WTC11 (cell line): ENCODE measurements at regions not wholly inside any gene's neighbourhood (a gene's known extent, or its start where the extent isn't known, plus 50 kb on each side); places are given as distances from the start of the nearest gene placed in this dataset.
A peak's percentile ranks its signal among the peaks of the same experiment; 100 is the strongest.

Experiments
- ATAC-seq: fragments of 200-7000 bp; cut with Tn5 transposase; 2 replicates; pipeline ENCODE4 v1.10.0; 2021; ENCODE audit warnings: mild to moderate bottlenecking, moderate library complexity
- CTCF ChIA-PET: fragments of 300-600 bp; sonication (Branson Sonifier 250); formaldehyde crosslinking; loops from one replicate; lab custom pipeline; 2021; ENCODE audit warnings: antibody characterized with exemption; lab: Charles Lee
- POLR2A ChIA-PET: fragments of 350-600 bp; sonication (Branson Sonifier 250); formaldehyde crosslinking; loops from one replicate; lab custom pipeline; 2021; ENCODE audit warnings: antibody characterized with exemption; lab: Charles Lee
- DNase-seq: peaks from one replicate; pipeline ENCODE4 v3.0.0; 2021; ENCODE audit warnings: low spot score
- H3K27ac Mint-ChIP-seq: 2 replicates; pipeline ENCODE4 v1.8.0; 2021; ENCODE audit warnings: mixed read lengths
- H3K27me3 Mint-ChIP-seq: 2 replicates; pipeline ENCODE4 v1.8.0; 2021; ENCODE audit warnings: low read depth, mild to moderate bottlenecking, moderate library complexity, mixed read lengths
- H3K36me3 Mint-ChIP-seq: 2 replicates; pipeline ENCODE4 v1.8.0; 2021; ENCODE audit warnings: mixed read lengths
- H3K4me1 Mint-ChIP-seq: 2 replicates; pipeline ENCODE4 v1.8.0; 2022; ENCODE audit warnings: mixed read lengths
- H3K4me3 Mint-ChIP-seq: 2 replicates; pipeline ENCODE4 v1.8.0; 2021; ENCODE audit warnings: mild to moderate bottlenecking, moderate library complexity, mixed read lengths
- H3K9me3 Mint-ChIP-seq: 2 replicates; pipeline ENCODE4 v1.8.0; 2021; ENCODE audit warnings: mixed read lengths
- ATF3 ChIP-seq: sonication (generic); formaldehyde crosslinking; conservative IDR thresholded peaks from 2 replicates; pipeline ENCODE4 v1.8.1; 2022; ENCODE audit warnings: mild to moderate bottlenecking, missing genetic modification reagents
- CREM ChIP-seq: sonication (generic); formaldehyde crosslinking; IDR thresholded peaks from 2 replicates; pipeline ENCODE4 v1.8.1; 2022; ENCODE audit warnings: mild to moderate bottlenecking, missing genetic modification reagents, moderate library complexity
- E2F4 ChIP-seq: sonication (generic); formaldehyde crosslinking; IDR thresholded peaks from 2 replicates; pipeline ENCODE4 v1.8.1; 2022; ENCODE audit warnings: low read depth, mild to moderate bottlenecking, moderate library complexity, missing genetic modification reagents, borderline replicate concordance
- E2F5 ChIP-seq: sonication (generic); formaldehyde crosslinking; IDR thresholded peaks from 2 replicates; pipeline ENCODE4 v1.8.1; 2022; ENCODE audit warnings: mild to moderate bottlenecking, moderate library complexity, missing genetic modification reagents
- FOXP4 ChIP-seq: sonication (generic); formaldehyde crosslinking; IDR thresholded peaks from 2 replicates; pipeline ENCODE4 v1.8.0; 2022; ENCODE audit warnings: mild to moderate bottlenecking, missing genetic modification reagents
- GABPB1 ChIP-seq: sonication (generic); formaldehyde crosslinking; IDR thresholded peaks from 2 replicates; pipeline ENCODE4 v1.8.1; 2023; ENCODE audit warnings: mild to moderate bottlenecking, missing genetic modification reagents
- JAZF1 ChIP-seq: fragments of 250-450 bp; sonication (Bioruptor Pico); IDR thresholded peaks from 2 replicates; pipeline ENCODE4 v1.9.0; 2021; ENCODE audit warnings: moderate library complexity, mild to moderate bottlenecking, inconsistent platforms
- NFYB ChIP-seq: sonication (generic); formaldehyde crosslinking; conservative IDR thresholded peaks from 2 replicates; pipeline ENCODE4 v1.8.0; 2022; ENCODE audit warnings: low read depth, missing genetic modification reagents
- NR1H2 ChIP-seq: sonication (generic); formaldehyde crosslinking; IDR thresholded peaks from 2 replicates; pipeline ENCODE4 v1.9.0; 2021; ENCODE audit warnings: mild to moderate bottlenecking, moderate library complexity, missing genetic modification reagents
- PRRX2 ChIP-seq: fragments of 250-450 bp; sonication (Bioruptor Pico); IDR thresholded peaks from 2 replicates; pipeline ENCODE4 v1.8.0; 2021; ENCODE audit warnings: mild to moderate bottlenecking
- SMAD4 ChIP-seq: sonication (generic); formaldehyde crosslinking; IDR thresholded peaks from 2 replicates; pipeline ENCODE4 v1.8.0; 2022; ENCODE audit warnings: mild to moderate bottlenecking, missing genetic modification reagents
- ZMAT4 ChIP-seq: fragments of 250-450 bp; sonication (Bioruptor Pico); IDR thresholded peaks from 2 replicates; pipeline ENCODE4 v1.9.0; 2021; ENCODE audit warnings: mild to moderate bottlenecking
- ZNF532 ChIP-seq: fragments of 250-450 bp; sonication (Bioruptor Pico); IDR thresholded peaks from 2 replicates; pipeline ENCODE4 v1.9.0; 2021; ENCODE audit warnings: mild to moderate bottlenecking, borderline replicate concordance

GRCh38 chr4:116705466-116705865 is 379.9 kb downstream of the TRAM1L1 start (continued):
- TF ChIP-seq JAZF1 (CRISPR knock-in tag) (no peak), CREM (CRISPR knock-in tag) (no peak), ZNF532 (no peak), FOXP4 (CRISPR knock-in tag) (no peak), NR1H2 (no peak)

- H3K4me1 Mint-ChIP-seq: no peaks in the 10 kb centered on the region
- CTCF ChIA-PET: interaction anchor here (0.7 to 1.3 kb wide), 8 partner anchors 10 to 420 kb away, joined by 3 to 6 read pairs (median 4); no protein-coding TSS in a partner anchor
- POLR2A ChIA-PET: no interaction called here
- H3K27ac Mint-ChIP-seq: no peak overlapping the region
- ATAC-seq (peak; percentile 89), DNase-seq (no peak)
- no peak overlapping the region for H3K4me3 Mint-ChIP-seq
- H3K36me3 Mint-ChIP-seq: no peaks in the 10 kb centered on the region
- H3K27me3 Mint-ChIP-seq: no peaks in the 10 kb centered on the region
- H3K9me3 Mint-ChIP-seq: no peaks in the 10 kb centered on the region
- no peak for TF ChIP-seq E2F4 (CRISPR knock-in tag)
- no peak for TF ChIP-seq SMAD4
- no peak for TF ChIP-seq GABPB1 (CRISPR knock-in tag)
- TF ChIP-seq ZNF532: no peak
Observed at GRCh38 chr4:116702949-116703348, 382.4 kb downstream of the TRAM1L1 start.

- TF ChIP-seq PRRX2 (CRISPR knock-in tag) (no peak), E2F5 (CRISPR knock-in tag) (no peak), ATF3 (CRISPR knock-in tag) (no peak), NFYB (CRISPR knock-in tag) (no peak), ZMAT4 (CRISPR knock-in tag) (no peak)
- H3K9me3 Mint-ChIP-seq: no peaks in the 10 kb centered on the region
- ATAC-seq: no peak
- H3K4me1 Mint-ChIP-seq: peaks cover 3% of the 10 kb centered on the region; the same call in 1 of the 2 replicates
- H3K4me3 Mint-ChIP-seq: no peak overlapping the region
- no peaks in the 10 kb centered on the region; the same call in 1 of the 2 replicates for H3K36me3 Mint-ChIP-seq
- no peaks in the 10 kb centered on the region for H3K27me3 Mint-ChIP-seq
- ChIA-PET CTCF (no interaction called here), POLR2A (no interaction called here)
- DNase-seq: no peak
- H3K27ac Mint-ChIP-seq: no peak overlapping the region
Observed at GRCh38 chr4:116688536-116688935, 396.8 kb downstream of the TRAM1L1 start.
